OCI-LY7 (cell line): ENCODE measurements at regions not wholly inside any gene's neighbourhood (a gene's known extent, or its start where the extent isn't known, plus 50 kb on each side); places are given as distances from the start of the nearest gene placed in this dataset.

Experiments
- BruUV-seq: library from RNA; stranded (reverse); fragments of 400-500 nt; replicated peaks from 2 replicates; lab custom pipeline; 2021; lab: Mats Ljungman, UMichigan
- CTCF ChIA-PET: fragments of 300-600 bp; sonication (Branson Sonifier 250); formaldehyde crosslinking; loops from one replicate; lab custom pipeline; 2022; ENCODE audit warnings: antibody characterized with exemption; ENCODE audit not compliant: unreplicated experiment; lab: Charles Lee
- POLR2A ChIA-PET: fragments of 300-600 bp; sonication (Branson Sonifier 250); formaldehyde crosslinking; loops from one replicate; lab custom pipeline; 2022; ENCODE audit warnings: antibody characterized with exemption; lab: Charles Lee
- DNase-seq: peaks from one replicate; pipeline ENCODE4 v3.0.0-alpha.2; 2015; ENCODE audit warnings: low spot score
- H2AFZ ChIP-seq: fragments of 200-600 bp; sonication (generic), shearing (Covaris generic); 2 replicates; pipeline ENCODE4 v1.6.1; 2014; ENCODE audit warnings: mild to moderate bottlenecking, antibody characterized with exemption, low read length, moderate library complexity
- H3K27ac ChIP-seq: fragments of 200-600 bp; sonication (generic); 2 replicates; pipeline ENCODE4 v1.5.1; 2014; ENCODE audit warnings: mixed run types, low read depth, mild to moderate bottlenecking, moderate library complexity, low read length, inconsistent platforms; ENCODE audit not compliant: poor library complexity, severe bottlenecking
- H3K36me3 ChIP-seq: fragments of 200-600 bp; sonication (generic); 2 replicates; pipeline ENCODE4 v1.6.1; 2014; ENCODE audit warnings: mild to moderate bottlenecking, antibody characterized with exemption, low read length, moderate library complexity, mixed read lengths; ENCODE audit not compliant: insufficient read depth
- H3K4me1 ChIP-seq: fragments of 200-600 bp; sonication (generic); 2 replicates; pipeline ENCODE4 v1.5.1; 2014; ENCODE audit warnings: mild to moderate bottlenecking, low read length; ENCODE audit not compliant: insufficient read depth, poor library complexity, severe bottlenecking
- H3K4me2 ChIP-seq: fragments of 200-600 bp; sonication (generic); 2 replicates; pipeline ENCODE4 v1.6.1; 2014; ENCODE audit warnings: mild to moderate bottlenecking, low read length
- H3K4me3 ChIP-seq: fragments of 200-600 bp; sonication (generic); 2 replicates; pipeline ENCODE4 v1.5.1; 2014; ENCODE audit warnings: mild to moderate bottlenecking, low read depth, low read length; ENCODE audit not compliant: poor library complexity, severe bottlenecking
- H3K79me2 ChIP-seq: fragments of 200-600 bp; sonication (generic); 2 replicates; pipeline ENCODE4 v1.6.1; 2016; ENCODE audit warnings: low read depth, mild to moderate bottlenecking, low read length, moderate library complexity, mixed read lengths; ENCODE audit not compliant: insufficient read depth
- H3K9me2 ChIP-seq: fragments of 200-600 bp; sonication (generic); 2 replicates; pipeline ENCODE4 v1.6.1; 2016; ENCODE audit warnings: mild to moderate bottlenecking, low read length, mixed read lengths; ENCODE audit not compliant: insufficient read depth
- H3K9me3 ChIP-seq: fragments of 200-600 bp; sonication (generic); 2 replicates; pipeline ENCODE4 v1.6.1; 2014; ENCODE audit warnings: mild to moderate bottlenecking, mixed run types, low read length, mixed read lengths
- H4K20me1 ChIP-seq: fragments of 200-600 bp; sonication (generic); 2 replicates; pipeline ENCODE4 v1.6.1; 2014; ENCODE audit warnings: mild to moderate bottlenecking, antibody characterized with exemption, low read length, moderate library complexity, mixed read lengths; ENCODE audit not compliant: insufficient read depth
- EZH2phosphoT487 ChIP-seq: fragments of 200-600 bp; sonication (generic); IDR thresholded peaks from 2 replicates; pipeline ENCODE4 v1.6.1; 2018; ENCODE audit warnings: low read depth, borderline replicate concordance, mild to moderate bottlenecking, mixed run types, antibody characterized with exemption, low read length, moderate library complexity, mixed read lengths
- intact Hi-C: fragments of 100-400 bp; cut with micrococcal nuclease; formaldehyde crosslinking; loops from one replicate; pipeline ENCODE4 v1.10.0; 2022; ENCODE audit not compliant: unreplicated experiment
- TF ChIP-seq, protein P1 (sequence below): fragments of 200-600 bp; sonication (generic); conservative IDR thresholded peaks from 2 replicates; pipeline ENCODE4 v1.5.1; 2014; ENCODE audit warnings: mild to moderate bottlenecking, antibody characterized with exemption, low read length, moderate library complexity, mixed read lengths

DNA sequence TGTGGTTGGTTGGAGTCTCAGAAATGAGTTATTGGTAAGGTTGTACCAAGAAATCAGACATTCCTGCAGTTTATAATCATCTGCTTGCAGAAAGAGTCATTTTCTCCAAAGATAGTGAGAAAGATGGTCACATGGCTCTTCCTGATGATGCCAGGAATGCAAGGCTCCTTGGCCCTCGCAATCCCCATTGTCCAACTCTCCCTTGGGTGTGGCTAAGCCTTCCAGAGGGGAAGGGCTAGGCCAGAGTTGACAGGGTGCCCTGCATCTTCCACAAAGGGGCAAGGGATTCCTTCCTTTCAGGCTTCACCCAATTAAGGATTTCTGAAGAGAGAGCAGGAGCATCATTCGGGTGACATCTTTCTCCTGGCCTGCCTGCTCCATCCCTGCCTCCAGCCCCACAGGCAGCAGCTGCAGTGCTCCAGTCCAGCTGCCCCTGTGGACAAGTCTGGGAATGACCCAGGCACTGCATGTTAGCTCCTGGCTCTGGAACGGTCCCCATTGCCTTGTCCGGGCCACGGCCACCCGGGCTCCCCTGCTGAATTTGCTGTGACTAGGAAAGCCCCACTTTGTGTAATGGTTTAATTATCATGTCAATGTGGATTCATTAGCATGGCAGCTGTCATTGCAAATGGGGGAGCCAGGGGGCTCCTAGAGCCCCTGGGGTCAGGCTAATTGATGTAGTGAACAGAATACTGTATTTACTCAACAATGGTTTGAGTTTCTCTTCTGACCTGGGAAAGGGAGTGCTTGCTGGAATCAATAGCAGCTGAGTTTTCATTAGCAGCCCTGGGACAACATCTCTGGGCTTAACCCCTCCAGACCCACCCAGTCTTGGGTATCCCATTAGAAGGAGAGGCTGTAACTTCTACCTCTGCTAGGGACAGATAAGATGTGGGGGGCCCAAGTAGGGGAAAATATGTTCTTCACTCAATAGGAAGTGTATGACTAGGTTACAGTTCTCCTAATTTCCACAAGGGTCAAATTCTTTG is 112.6 kb upstream of the TBX20 start:
- ChIA-PET POLR2A (interaction anchor here (0.7 kb wide), 1 partner anchor 124 kb away, joined by 3 read pairs; no protein-coding TSS in a partner anchor), CTCF (no interaction called here)
- Histone ChIP-seq H3K27ac (no peak overlapping the region), H3K4me3 (no peak overlapping the region), H3K4me2 (no peak overlapping the region), H3K4me1 (no peaks in the 10 kb centered on the region), H3K79me2 (no peaks in the 10 kb centered on the region), H4K20me1 (no peaks in the 10 kb centered on the region), H3K9me3 (no peaks in the 10 kb centered on the region), H3K36me3 (no peaks in the 10 kb centered on the region), H3K9me2 (no peaks in the 10 kb centered on the region), H2AFZ (no peak overlapping the region)
- BruUV-seq, result no TSS peak
- intact Hi-C loops, result no loop called here
- no peak for DNase-seq
- TF ChIP-seq EZH2phosphoT487, result no peak
- TF ChIP-seq, protein P1, sequence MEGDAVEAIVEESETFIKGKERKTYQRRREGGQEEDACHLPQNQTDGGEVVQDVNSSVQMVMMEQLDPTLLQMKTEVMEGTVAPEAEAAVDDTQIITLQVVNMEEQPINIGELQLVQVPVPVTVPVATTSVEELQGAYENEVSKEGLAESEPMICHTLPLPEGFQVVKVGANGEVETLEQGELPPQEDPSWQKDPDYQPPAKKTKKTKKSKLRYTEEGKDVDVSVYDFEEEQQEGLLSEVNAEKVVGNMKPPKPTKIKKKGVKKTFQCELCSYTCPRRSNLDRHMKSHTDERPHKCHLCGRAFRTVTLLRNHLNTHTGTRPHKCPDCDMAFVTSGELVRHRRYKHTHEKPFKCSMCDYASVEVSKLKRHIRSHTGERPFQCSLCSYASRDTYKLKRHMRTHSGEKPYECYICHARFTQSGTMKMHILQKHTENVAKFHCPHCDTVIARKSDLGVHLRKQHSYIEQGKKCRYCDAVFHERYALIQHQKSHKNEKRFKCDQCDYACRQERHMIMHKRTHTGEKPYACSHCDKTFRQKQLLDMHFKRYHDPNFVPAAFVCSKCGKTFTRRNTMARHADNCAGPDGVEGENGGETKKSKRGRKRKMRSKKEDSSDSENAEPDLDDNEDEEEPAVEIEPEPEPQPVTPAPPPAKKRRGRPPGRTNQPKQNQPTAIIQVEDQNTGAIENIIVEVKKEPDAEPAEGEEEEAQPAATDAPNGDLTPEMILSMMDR, result no peak

DNA sequence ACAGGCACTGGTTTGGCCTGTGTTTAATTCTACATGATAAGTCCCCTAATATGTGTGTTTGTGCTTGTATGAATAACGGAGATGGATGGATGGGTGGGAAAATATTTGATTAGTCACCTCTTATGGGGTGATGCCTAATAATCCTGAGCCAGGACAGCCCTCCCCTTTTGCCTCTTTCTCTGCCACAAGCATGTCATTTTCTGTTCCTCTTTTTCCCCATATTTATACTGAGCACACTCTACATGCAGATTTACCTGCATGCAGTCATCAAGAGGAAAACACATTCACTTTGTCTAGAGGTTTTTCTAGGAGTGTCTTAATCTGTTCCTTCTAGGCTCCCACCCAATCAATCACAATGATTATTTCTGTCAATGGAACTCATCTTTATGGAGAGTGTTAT is 111.6 kb upstream of the TBX20 start:
- Histone ChIP-seq H3K4me3 (no peak overlapping the region), H4K20me1 (no peaks in the 10 kb centered on the region), H3K79me2 (no peaks in the 10 kb centered on the region), H2AFZ (no peak overlapping the region), H3K4me2 (no peak overlapping the region), H3K36me3 (no peaks in the 10 kb centered on the region), H3K9me2 (no peaks in the 10 kb centered on the region), H3K27ac (no peak overlapping the region), H3K4me1 (no peaks in the 10 kb centered on the region), H3K9me3 (no peaks in the 10 kb centered on the region)
- peak; percentile 10 for DNase-seq
- intact Hi-C loops, result no loop called here
- ChIA-PET POLR2A (no interaction called here), CTCF (no interaction called here)
- no peak for TF ChIP-seq EZH2phosphoT487
- TF ChIP-seq, protein P1, result no peak
- BruUV-seq, result no TSS peak

DNA sequence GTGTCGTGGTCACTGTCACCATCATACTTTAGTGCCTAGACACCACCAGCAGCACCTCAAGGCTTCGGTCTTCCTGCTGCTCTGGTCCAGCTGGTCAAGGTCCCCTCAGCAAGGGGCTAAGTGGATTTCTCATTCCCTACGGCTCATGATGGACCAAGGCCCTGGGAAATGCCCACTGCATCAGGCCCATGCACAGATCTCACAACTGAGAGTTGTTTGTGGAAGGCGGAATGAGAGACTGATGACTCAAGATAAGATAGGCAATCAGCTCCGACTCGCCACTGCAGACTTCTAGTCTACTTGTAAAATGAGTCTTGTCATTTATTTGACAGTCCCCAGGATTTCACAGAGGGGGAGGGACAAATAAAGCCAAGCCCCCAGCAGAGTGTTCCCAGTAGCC is 108.4 kb upstream of the TBX20 start:
- no peak overlapping the region for H3K27ac ChIP-seq
- H3K4me2 ChIP-seq, result no peak overlapping the region
- no peaks in the 10 kb centered on the region for H3K9me3 ChIP-seq
- DNase-seq, result no peak
- intact Hi-C loops, result no loop called here
- no peak overlapping the region for H3K4me3 ChIP-seq
- no peak overlapping the region for H2AFZ ChIP-seq
- no TSS peak for BruUV-seq
- no peaks in the 10 kb centered on the region for H3K79me2 ChIP-seq
- POLR2A ChIA-PET, result no interaction called here
- H4K20me1 ChIP-seq, result no peaks in the 10 kb centered on the region
- H3K36me3 ChIP-seq, result no peaks in the 10 kb centered on the region
- TF ChIP-seq, protein P1, result no peak
- TF ChIP-seq EZH2phosphoT487, result no peak
- CTCF ChIA-PET, result no interaction called here
- no peaks in the 10 kb centered on the region for H3K4me1 ChIP-seq
- no peaks in the 10 kb centered on the region for H3K9me2 ChIP-seq
